AG09319 (cell line): ENCODE measurements at regions not wholly inside any gene's neighbourhood (a gene's known extent, or its start where the extent isn't known, plus 50 kb on each side); places are given as distances from the start of the nearest gene placed in this dataset.
"Not testable (repeated sequence)": the region's sequence is repeated elsewhere in the genome, so short reads cannot be mapped to it uniquely, and the experiment has no call there.

Experiments
- DNase-seq: peaks from one replicate; pipeline ENCODE4 v3.0.0-alpha.2; 2010; ENCODE audit warnings: low read depth; ENCODE audit errors: extremely low read depth
- CTCF ChIP-seq: IDR thresholded peaks from 2 replicates; pipeline ENCODE4 v1.5.1; 2011; ENCODE audit warnings: low read depth, mild to moderate bottlenecking, inconsistent platforms, low read length, moderate library complexity

GRCh38 chr10:22783807-22784206 lies 69.4 kb upstream of the PIP4K2A start:
- DNase-seq = no peak
- TF ChIP-seq CTCF = no peak

GRCh38 chr10:22780474-22780885 lies 66.1 kb upstream of the PIP4K2A start:
- TF ChIP-seq CTCF = no peak
- no peak for DNase-seq

- TF ChIP-seq CTCF = no peak
Observed at GRCh38 chr10:22779331-22780019, 65.1 kb upstream of the PIP4K2A start.

GRCh38 chr10:22774102-22774501 lies 59.7 kb upstream of the PIP4K2A start:
- no peak for TF ChIP-seq CTCF
- DNase-seq = no peak

More at GRCh38 chr10:22779331-22780019, 65.1 kb upstream of the PIP4K2A start:
- no peak for DNase-seq

GRCh38 chr10:22771631-22772030 lies 57.3 kb upstream of the PIP4K2A start:
- not testable (repeated sequence) for DNase-seq

GRCh38 chr10:22770270-22770669 lies 55.9 kb upstream of the PIP4K2A start:
- DNase-seq = no peak
- no peak for TF ChIP-seq CTCF

- no peak for TF ChIP-seq CTCF
- DNase-seq = no peak
Observed at GRCh38 chr10:22767859-22768258, 53.5 kb upstream of the PIP4K2A start.

GRCh38 chr10:22766693-22767092 lies 52.3 kb upstream of the PIP4K2A start:
- no peak for DNase-seq
- no peak for TF ChIP-seq CTCF
